ENCODE measurements at regions not wholly inside any gene's neighbourhood (a gene's known extent, or its start where the extent isn't known, plus 50 kb on each side); places are given as distances from the start of the nearest gene placed in this dataset.

DNA sequence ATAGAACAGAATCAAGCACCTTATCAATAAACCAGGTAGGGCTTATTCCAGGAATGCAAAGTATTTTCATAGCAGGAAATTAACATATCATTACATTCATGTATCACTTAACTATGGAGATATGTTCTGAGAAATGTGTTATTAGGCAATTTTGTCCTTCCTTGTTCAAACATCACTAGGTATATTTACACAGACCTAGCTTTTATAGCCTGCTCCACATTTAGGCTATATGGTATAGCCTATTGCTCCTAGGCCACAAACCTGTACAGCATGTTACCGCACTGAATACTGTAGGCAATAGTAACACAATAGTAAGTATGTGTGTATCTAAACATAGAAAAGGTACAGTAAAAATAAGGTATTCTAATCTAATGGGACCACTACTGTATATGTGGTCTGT, 82.8 kb upstream of the KCTD1 start:
- no peak for TF ChIP-seq CTCF (IDR thresholded peaks at IDR 0.05)

DNA sequence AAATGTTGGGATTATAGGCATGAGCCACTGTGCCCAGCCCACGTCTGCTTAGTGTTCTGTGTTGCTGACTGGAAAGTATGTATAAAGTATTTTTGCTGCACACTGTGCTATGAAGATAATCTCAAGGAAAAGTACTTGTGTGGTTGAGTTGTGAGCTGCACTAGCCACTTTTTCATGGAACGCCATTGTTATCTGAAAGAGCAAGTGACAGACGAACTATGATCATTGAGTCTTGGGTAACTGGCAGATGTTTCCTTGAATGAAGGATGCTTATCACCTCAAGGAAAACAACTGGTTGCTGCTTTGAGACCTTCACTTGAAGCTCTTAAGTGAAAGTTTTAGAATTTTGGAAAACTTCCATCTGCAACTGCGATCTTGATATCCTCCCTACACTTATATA, 82.2 kb upstream of the KCTD1 start:
- no peak for TF ChIP-seq CTCF (IDR thresholded peaks at IDR 0.05)

- no peak for TF ChIP-seq CTCF (IDR thresholded peaks at IDR 0.05)
These were observed 79.7 kb upstream of the KCTD1 start for GRCh38 chr18:26628017-26628416.

DNA sequence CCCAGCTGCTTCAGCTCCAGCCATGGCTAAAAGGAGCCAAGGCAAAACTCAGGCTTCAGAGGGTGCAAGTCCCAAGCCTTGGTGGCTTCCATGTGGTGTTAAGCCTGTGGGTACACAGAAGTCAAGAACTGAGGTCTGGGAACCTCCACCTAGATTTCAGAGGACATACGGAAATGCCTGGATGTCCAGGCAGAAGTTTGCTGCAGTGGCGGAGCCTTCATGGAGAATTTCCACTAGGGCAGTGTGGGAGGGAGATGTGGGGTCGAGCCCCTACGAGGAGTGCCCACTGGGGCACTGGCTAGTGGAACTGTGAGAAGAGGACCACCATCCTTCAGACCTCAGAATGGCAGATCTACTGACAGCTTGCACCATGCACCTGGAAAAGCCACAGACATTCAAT, 76.1 kb upstream of the KCTD1 start:
- TF ChIP-seq CTCF (IDR thresholded peaks at IDR 0.05), result no peak

GRCh38 chr18:26621161-26622026, 73.0 kb upstream of the KCTD1 start:
- TF ChIP-seq CTCF (IDR thresholded peaks at IDR 0.05), result peak; percentile 79

GRCh38 chr18:26619350-26619749, 71.0 kb upstream of the KCTD1 start:
- TF ChIP-seq CTCF (IDR thresholded peaks at IDR 0.05), result no peak

- TF ChIP-seq CTCF (IDR thresholded peaks at IDR 0.05), result no peak
These were observed 69.8 kb upstream of the KCTD1 start for GRCh38 chr18:26618135-26618534.
